Mammary epithelial cell (primary cell): ENCODE measurements at regions not wholly inside any gene's neighbourhood (a gene's known extent, or its start where the extent isn't known, plus 50 kb on each side); places are given as distances from the start of the nearest gene placed in this dataset.

Experiments used
- CTCF ChIP-seq, 2 donors: IDR thresholded peaks in 1 of 2; conservative IDR thresholded peaks in 1 of 2; 2 replicates each; pipeline ENCODE4 v1.5.1; 2011 to 2012; ENCODE audit warnings: inconsistent platforms in 2 of 2, low read length in 2 of 2, mild to moderate bottlenecking in 2 of 2, control low read depth in 1 of 2, low read depth in 1 of 2; ENCODE audit not compliant: insufficient read depth in 1 of 2; ENCODE audit errors: extremely low read depth in 1 of 2
- EZH2 ChIP-seq: IDR thresholded peaks from 2 replicates; pipeline ENCODE4 v1.6.1; 2012; ENCODE audit warnings: low read length, inconsistent platforms, borderline replicate concordance

- TF ChIP-seq CTCF (conservative IDR thresholded peaks at IDR 0.05 in 1 of 2, IDR thresholded peaks at IDR 0.05 in 1 of 2; ENCODE audit: extremely low read depth in 1 of 2, insufficient read depth in 1 of 2, low read depth in 1 of 2, low read length in 2 of 2): no peak
- TF ChIP-seq EZH2: no peak
These were observed 58.8 kb upstream of the KHDRBS2 start for GRCh38 chr6:62344850-62345249.
